Activated CD8-positive, alpha-beta memory T cell treated with anti-CD3 and anti-CD28 coated beads for 4 hours (primary cell): ENCODE measurements at regions not wholly inside any gene's neighbourhood (a gene's known extent, or its start where the extent isn't known, plus 50 kb on each side); places are given as distances from the start of the nearest gene placed in this dataset.
A peak's percentile ranks its signal among the peaks of the same experiment; 100 is the strongest.

ENCODE experiments used
- DNase-seq, 2 donors: peaks; one replicate each; pipeline ENCODE4 v3.0.0-alpha.2; 2020; ENCODE audit warnings: low read depth in 2 of 2

DNA sequence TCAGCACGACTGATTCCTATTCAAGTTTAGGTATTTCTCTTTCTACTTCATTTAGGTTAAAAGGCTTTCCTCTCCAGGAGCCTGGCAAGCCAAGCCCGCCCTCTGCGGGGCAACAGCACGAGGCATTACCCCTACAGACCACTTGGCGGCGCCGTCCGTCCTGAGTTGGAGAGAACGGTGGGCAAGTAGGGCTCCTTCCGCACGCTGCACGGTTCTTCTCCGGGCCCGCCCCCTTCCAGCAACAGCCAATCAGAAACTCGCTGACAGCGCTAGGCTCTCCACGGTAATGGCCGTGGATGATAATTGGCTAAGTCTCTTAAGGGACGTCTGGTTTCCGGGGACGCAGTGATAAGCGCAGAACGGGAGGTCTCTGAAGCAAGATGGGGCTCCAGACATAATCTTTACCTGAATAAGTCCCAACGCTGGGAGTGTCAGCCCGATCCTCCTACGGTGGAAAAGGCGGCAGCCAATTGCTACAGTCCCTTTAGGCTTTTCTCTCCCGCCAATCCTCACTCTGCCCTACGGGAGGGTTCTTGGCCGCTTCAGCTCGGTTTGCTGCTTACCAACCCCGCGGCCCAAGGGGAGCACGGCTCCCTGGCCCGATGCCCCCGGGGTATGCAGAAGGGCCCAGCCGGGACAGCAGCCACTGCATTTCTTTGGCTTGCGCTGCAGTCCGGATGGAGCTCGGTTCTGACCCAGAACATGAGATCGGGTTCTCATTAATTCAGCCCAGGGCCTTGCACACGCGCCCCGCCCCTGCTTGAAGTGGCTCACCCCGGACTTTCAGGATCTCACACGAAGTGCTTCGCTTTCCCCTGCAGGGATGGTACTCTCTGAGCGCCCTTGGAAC, 206.9 kb upstream of the PKDCC start:
- DNase-seq: peak; percentile 90 to 92

DNA sequence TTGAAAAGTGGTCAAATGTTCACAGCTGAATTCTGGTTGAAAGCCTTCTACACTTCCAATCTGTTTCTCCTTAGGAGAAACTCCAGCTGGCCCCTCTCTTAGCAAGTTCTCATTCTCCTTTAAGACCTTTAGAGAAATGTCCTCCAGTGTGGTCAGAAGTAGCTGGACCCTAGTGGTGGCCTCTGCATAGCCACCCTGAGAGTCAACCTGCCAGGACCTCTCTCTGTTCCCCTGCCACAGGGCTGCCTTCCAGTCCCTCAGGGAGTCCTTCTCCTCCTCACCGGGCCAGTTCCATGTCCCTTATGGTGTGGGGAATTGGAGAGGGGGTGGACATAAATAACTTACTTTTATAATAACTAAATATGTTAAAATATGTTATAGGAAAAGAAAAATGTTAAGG, 200.9 kb upstream of the PKDCC start:
- no peak for DNase-seq

DNA sequence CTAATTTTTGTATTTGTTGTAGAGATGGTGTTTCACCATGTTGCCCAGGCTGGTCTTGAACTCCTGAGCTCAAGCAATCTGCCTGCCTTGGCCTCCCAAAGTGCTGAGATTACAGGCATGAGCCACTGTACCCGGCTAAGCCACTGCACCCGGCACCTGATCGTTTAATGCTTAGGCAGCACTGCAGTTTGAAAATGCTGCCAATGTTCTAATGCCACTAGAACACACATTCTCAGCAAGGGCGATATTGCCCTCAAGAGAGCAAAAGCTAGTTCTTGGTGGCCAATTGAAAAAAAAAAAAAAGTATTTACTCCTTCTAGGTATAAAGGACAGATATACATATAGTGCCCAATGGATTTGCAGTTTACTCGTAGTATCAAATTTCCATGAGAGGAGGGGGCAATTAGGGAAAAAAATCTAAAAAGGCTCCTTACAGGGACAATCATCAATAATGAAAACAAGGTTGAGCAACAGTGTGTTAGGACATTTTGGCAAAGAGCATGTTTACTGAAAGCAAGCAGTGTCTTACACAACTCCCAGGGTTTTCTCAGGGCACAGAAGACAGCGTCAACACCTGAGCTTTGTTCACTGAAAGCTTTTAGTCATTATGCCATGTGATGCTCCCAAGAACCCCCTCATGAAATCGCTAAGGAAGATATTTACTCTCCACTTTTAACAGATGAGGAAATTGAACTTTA, 199.9 kb upstream of the PKDCC start:
- no peak for DNase-seq

DNA sequence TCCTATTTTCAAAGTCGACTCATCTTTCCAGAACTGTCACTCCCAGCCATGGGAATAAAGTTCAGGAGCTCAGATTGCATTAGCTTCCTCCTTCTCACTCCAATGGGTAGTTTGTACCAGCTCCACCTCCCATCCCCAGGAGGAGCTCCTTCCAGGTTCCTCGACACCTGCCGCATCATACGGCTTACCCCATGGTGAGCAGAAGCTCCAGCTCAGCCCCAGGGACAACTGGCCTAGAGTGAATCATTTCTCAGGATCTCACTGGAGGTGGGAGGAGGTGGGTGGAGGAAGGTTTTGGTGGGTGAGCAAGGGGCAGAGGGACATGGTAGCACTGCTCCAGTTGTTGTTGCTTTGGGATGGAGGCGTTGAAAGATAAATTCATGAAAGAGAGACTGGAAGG, 196.3 kb upstream of the PKDCC start:
- DNase-seq: no peak

DNA sequence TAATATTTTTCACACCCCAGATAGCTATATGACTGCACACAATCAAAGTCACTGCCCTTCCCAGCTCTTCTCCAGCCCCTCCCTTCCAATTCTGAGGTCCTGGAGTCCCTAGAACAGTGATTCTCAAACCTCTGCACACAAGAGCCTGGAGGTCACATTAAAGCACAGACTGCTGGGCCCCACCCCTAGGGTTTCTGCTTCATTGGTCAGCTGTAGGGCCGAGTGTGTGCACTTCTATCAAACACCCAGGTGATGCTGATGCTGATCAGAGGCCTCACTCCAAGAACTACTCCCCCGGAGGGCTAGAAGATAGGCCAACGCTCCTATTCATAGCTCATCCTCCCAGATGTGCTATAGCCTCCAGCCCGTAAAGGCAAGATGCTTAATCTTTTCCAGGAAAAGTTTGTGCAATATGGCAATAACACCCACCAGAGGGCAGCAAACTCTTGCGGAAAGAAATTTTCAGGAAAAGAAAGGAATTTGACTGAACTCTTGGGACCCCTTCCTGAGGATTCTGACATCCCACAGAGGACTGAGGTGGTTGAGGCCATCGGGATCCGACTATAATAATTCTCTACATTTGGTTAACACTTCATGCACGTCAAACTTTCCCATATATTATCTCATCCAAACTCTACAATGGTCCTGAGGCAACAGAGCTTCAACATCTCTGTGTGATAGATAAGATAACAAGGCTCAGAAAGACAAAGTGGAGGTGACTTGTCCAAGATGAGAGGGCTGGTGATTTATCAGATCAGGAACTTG, 194.2 kb upstream of the PKDCC start:
- DNase-seq: no peak

DNA sequence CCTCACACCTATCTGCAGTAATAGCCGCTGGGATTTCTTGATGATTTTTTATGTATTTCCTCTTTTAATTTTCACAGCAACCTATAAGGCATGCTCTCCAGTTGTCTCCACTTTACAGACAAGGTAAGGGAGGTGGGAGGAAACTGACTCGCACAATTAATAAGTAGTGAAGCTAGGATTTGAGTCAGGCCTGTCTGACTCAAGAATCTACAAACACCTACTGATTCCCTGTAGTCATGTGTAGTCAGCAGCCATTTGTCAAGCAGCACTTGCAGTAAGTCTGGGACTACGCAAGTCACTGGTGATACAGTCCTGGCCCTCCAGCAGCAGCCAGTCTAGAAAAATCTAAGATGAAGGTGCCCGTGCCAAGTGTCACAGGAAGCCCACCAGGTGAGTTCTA, 193.6 kb upstream of the PKDCC start:
- DNase-seq: no peak

DNA sequence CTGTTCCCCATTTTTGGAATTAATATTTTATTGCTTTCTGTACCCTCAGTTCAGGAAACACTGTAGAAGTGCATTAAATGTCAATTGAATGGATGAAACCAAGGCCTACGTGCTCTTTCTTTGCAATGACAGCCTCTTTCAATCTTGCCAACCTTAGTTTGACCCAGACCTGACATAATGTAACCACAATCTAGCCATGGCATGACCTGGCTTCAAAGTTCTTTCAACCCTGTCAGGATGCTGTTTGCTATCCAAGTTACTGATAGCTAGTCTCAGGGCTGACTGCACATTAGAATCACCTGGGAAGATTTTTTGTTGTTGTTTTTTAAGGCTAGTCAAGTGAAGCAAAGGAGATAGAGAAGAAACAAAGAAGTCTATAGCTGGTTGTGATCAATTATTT, 190.9 kb upstream of the PKDCC start:
- DNase-seq: no peak

DNA sequence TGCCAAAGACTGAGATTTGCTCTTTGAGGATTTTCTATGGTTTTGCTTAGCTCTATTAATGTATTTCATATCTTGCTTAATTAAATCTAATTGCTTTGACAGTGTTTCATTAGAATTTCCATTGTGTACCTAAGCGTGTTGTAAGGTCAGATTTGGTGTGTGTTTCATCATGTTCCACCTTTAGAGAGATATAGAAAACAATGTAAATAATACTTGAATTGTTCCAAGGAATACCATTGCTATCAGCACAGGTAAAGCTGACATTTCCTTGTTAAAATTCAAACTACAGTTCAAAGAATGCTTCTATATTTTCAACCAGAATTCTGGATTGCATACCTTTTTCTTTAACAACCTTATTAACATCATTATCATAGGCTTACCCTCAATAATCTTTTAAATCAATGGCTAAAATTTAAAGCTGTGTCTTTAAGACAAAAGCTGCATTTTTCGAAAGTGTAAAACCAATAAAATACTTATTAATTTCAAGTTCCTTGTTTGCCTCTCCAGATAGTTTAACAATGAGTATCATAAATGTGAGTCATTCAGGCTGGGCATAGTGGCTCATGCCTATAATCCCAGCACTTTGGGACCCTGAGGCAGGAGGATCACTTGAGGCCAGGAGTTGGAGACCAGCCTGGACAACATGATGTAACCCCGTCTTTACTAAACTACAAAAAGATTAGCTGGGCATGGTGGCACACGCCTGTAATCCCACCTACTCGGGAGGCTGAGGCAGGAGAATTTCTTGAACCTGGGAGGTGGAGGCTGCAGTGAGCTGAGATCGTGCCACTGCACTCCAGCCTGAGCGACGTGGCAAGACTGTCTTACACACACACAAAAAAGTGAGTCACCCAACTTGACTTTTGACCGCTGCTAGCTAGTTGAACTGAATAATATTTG, 188.0 kb upstream of the PKDCC start:
- DNase-seq: no peak

DNA sequence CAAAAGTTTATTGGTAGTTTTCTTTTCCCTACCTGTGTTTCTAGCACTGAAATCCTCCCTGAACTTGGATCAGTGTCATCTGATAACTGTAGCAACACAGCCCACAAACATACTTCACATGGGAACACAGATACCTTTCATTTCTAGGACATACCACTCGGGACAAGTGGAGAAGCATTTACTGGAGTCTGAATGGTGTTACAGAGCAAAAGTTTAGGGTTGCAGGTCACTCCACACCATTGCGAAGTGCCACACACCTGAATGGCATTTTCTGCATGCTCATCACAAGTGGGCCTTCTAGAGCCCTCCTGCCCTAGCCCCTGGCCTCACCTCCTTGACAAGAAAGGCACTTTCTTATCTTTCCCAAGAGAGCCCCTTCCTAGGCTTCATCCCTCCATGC, 184.8 kb upstream of the PKDCC start:
- DNase-seq: no peak

DNA sequence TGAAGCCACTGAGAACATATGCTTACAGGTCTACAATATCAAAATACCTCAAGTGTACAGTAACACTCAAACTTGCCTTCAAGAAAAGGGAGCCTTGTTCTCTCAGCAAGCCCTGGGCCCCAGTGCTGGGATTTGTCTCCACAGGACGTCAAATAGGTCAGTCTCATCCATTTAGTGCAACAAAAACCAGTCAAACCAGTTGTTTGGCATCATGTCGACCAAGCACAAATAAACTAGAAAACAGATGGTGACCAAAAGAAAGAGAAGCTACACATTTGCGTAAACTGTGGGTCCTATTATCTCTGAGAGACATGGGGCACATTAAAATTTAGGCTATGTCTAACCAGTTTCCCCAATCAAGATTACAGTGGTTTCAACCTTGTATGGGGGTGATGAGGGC, 182.6 kb upstream of the PKDCC start:
- DNase-seq: no peak

DNA sequence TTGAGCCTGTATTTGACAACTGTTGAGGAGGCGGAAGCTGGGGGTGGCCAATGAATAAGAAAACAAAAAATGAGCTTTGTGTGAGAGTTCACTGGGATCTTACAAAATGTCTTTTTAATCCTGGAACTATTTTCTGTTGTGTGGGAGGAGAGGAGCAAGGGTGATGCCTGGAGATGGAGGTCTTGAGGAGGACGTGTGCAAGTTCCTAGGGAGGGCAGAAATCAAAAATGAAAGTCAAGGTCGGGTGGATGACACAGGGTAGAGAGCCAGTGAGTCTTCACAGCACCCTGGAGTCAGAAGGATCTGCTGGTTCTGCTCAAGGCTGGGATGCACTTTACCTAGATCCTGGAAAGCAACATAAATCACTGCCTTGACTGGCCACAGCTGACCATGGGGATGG, 180.3 kb upstream of the PKDCC start:
- no peak for DNase-seq

DNA sequence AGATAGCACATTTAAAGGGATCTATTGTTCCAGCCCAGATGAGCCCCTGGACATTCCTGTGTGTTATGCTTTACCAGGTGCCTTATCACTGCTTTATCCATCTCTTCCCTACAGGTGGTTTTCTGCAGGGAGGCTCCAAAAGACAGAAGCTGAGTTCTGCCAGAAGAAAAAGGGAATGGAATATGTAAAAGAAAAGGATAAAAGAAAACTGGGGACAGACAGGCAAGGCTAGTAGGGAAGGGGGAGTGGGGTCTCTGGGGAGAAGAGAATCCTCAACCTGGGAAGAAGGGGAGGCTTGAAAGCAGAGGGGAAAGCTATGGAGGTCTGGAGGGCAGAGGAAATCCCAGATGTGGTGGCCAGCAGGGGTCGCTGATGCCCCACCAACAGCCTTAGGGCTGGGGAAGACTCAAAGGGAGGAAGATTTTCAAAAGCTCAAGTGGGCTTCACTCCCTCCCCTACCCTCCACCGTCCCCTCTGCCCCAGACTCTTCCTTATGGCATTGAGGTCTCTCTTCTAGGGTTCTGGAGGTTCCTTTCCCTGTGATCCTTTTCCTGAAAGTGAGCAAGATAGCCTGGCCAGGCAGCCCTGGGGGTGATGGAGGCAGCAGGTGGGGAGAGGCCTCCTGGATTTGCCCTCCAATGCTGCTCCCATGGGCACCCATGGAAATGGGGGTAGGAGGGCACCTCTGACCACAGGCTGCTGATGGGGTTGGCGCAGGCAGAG, 178.1 kb upstream of the PKDCC start:
- DNase-seq: peak; percentile 28 to 50

DNA sequence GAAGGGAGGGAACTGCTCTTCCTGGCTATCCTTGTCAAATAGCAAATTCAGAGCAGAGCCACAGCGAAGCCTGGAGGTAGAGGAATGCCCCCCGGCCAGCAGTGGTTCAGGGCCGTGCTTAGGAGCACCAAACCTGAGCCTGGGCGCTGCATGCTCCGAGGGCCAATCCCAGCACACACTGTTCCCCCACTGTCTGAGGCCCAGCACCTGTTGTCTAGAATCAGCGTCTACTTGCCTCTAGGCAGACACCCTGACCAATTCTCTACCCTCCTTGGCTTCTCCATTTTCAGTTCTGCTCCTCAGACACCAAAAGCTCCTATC, 177.6 kb upstream of the PKDCC start:
- DNase-seq: no peak

DNA sequence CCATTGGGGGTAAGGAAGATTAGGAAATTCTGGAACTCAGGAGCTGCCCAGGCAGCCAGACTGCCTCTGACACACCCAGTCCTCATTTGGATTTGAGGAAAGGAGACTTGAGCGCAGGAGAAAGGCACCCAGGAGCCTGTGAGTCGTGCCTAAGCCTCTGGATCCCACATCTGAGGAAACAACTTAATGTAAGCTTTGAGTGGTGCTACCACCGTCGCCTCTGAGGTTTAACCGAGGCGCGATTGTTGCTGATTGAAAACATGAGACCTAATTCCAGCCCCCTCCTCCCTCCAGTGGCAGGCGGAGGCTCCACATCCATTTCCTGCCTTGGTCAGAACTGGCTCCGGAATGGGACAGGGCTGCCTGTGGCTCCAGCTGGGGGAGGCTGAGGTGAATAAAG, 176.7 kb upstream of the PKDCC start:
- DNase-seq: no peak

DNA sequence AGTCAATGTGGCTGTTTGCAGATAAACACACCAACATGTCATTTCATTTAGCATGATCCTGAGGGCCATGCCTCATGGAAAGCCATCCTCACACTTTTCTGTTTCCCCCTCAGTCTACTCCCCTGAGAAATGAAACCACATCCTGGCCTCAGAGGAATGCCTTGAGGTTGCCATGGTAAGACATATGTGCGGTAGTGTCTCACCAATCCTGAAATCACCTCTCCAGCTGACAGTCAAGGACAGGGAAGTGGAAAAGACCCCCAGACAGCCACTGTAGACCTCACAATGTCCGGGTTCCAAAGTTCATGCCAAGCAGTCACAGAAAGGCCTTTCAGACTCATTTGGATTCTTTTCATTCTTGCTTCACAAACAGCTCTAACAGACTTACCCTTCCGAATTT, 175.2 kb upstream of the PKDCC start:
- DNase-seq: no peak

DNA sequence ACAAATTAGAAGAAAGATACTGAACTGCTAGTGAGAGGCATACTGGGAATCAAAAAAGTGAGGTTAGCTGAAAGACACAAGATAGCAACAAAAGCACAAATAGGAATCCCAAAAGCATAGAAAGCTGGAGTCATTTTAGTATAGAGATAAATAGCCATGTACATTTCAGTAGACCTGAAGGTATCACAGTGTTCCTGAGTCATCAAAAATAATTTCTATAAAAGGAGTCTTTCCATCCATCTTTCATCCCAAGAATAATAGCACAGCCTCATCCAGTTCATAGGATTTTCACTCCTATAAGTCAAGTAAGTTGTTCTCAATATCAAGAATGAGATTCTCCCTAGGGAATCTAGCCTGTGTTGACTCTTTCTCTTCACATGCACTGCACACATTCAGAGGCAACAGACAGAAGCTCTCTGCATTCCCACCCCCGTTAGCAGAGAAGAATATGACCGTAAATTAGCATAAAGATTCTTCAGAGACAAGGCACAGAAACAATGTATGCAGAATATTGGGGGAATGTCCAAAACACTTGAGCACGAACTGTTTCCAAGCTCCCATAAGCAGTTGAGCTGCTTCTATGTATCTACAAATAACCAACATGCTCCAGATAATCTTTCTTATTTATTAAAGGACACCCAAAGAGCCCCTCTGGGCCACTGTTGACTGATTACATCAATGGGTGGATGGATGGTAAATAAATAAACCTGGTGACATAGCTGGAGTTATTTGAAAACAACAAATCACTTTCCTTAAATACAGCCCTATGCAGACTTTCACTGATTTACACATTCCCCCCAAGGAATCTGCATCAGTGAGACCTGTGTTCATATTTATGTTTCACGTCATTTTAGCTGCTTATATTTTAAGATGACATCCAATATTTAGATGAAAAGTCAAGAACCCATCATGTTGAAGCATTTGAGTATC, 174.5 kb upstream of the PKDCC start:
- no peak for DNase-seq

DNA sequence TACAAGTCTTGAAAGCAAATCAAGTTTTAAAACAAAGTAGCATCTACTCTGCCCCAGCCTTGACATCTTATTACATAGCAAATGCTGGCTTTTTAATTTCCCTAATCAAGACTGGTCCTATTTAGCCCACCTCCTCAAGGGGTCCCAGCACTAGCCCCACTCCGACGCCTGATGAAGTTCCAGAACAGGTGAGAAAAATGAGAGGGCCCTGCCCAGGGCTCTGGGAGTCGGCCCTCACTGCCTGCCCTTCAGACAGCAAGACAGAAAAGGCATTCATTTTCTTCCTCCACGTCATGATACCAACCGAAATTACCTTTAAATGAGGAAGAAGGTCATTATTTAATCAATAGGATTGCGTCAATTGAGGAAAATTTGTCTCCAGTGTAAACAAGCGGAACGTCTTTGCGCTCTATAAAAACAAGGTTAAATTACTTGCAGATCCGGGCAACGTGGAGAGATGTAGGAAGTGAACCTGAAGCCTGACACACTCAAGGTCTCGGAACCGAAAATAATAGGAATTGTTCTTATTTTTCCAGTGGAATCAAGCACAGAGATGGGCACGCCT, 170.6 kb upstream of the PKDCC start:
- DNase-seq: no peak

DNA sequence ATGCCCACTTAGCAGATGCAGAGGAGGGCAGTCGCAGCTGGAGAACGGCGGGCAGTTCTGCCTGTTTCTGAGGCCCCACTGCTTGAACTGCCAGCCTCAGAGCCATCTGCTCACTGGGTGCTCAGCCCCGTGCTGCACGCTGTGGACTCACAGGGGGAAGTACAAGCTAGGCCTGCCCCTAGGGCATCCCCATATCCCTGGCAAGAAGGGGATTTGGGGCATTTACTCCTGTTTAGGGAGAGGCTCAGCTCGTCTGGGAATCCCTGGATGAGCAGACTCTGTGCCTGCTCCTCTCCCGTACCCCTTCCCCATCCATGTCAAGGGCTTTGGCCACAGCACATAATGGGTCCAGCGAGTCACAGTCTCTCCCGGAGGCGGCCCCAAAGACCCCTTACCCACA, 169.8 kb upstream of the PKDCC start:
- DNase-seq: no peak

DNA sequence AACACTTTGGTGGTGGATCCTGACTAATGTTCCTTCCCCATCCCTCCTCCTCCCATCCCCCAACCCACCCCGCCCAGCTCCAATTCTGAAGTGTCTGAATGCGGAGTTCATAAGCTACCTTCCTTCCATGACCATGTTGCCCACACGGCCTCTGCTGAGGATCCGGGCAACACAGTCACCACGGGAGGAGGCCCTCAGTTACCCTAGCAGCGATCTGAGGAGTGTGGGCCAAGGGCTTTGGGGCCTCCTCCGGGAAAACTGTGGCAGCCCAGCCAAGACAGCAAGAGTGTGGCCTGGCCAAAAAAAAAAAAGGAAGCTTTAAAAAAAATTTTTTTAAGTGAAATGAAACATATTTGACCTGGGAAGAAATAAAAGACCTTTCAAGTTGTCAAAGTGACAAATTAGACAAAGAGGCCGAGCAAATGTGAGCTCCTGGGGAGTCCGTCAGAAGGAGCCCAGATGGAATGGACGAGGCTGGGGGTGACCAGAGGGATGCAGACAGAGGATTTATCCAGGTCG, 169.0 kb upstream of the PKDCC start:
- no peak for DNase-seq
